ENCODE measurements at regions not wholly inside any gene's neighbourhood (a gene's known extent, or its start where the extent isn't known, plus 50 kb on each side); places are given as distances from the start of the nearest gene placed in this dataset.

- Histone ChIP-seq H3K4me1 (ENCODE audit: control insufficient read depth, extremely low read depth, insufficient read depth, low read length) (peaks cover 4% of the 10 kb centered on the region), H3K79me2 (ENCODE audit: control insufficient read depth, insufficient read depth, low read length) (no peaks in the 10 kb centered on the region), H3K27me3 (ENCODE audit: control insufficient read depth, extremely low read depth, insufficient read depth, low read length) (no peaks in the 10 kb centered on the region), H3K4me2 (ENCODE audit: control insufficient read depth, extremely low read depth, insufficient read depth, low read depth, low read length) (no peak overlapping the region), H3K9ac (ENCODE audit: control insufficient read depth, extremely low read depth, insufficient read depth, low read length) (no peak overlapping the region), H3K4me3 (ENCODE audit: control insufficient read depth in 2 of 3, extremely low read depth in 1 of 3, insufficient read depth in 2 of 3, low read depth in 1 of 3, low read length in 3 of 3) (no peak overlapping the region), H3K9me1 (ENCODE audit: control insufficient read depth, extremely low read depth, insufficient read depth, low read length) (no peaks in the 10 kb centered on the region), H3K27ac (ENCODE audit: control insufficient read depth, insufficient read depth, low read length) (no peak overlapping the region), H4K20me1 (ENCODE audit: control insufficient read depth, extremely low read depth, insufficient read depth, low read length) (no peaks in the 10 kb centered on the region), H3K9me3 (ENCODE audit: control insufficient read depth, low read depth, low read length) (no peaks in the 10 kb centered on the region), H2AFZ (ENCODE audit: control insufficient read depth, low read length) (no peak overlapping the region), H3K36me3 (ENCODE audit: control insufficient read depth in 2 of 2, extremely low read depth in 1 of 2, insufficient read depth in 2 of 2, low read length in 2 of 2) (no peaks in the 10 kb centered on the region)
- DNase-seq (ENCODE audit: low read depth, low spot score) (no peak), FAIRE-seq (no peak)
- dilution Hi-C loops (cut with MboI; ENCODE audit: extremely low pct_ligation_motif_present, low sequenced_read_pairs): no loop called here
- TF ChIP-seq EZH2 (IDR thresholded peaks at IDR 0.05; ENCODE audit: low read length) (no peak), CTCF (optimal IDR thresholded peaks at IDR 0.05 in 1 of 3, IDR thresholded peaks at IDR 0.05 in 1 of 3, conservative IDR thresholded peaks at IDR 0.05 in 1 of 3; ENCODE audit: extremely low read depth in 1 of 3, insufficient read depth in 2 of 3, low read length in 3 of 3) (no peak)
Measured at GRCh38 chr4:14716691-14717090, 285.6 kb upstream of the CPEB2 start.

- H3K27me3 ChIP-seq (ENCODE audit: control insufficient read depth, extremely low read depth, insufficient read depth, low read length): no peaks in the 10 kb centered on the region
- dilution Hi-C loops (cut with MboI; ENCODE audit: extremely low pct_ligation_motif_present, low sequenced_read_pairs): no loop called here
- H3K9me1 ChIP-seq (ENCODE audit: control insufficient read depth, extremely low read depth, insufficient read depth, low read length): no peaks in the 10 kb centered on the region
- DNase-seq (ENCODE audit: low read depth, low spot score): no peak
- no peak overlapping the region for H3K4me3 ChIP-seq (ENCODE audit: control insufficient read depth in 2 of 3, extremely low read depth in 1 of 3, insufficient read depth in 2 of 3, low read depth in 1 of 3, low read length in 3 of 3)
- peak overlapping the region; percentile 37 for H3K4me2 ChIP-seq (ENCODE audit: control insufficient read depth, extremely low read depth, insufficient read depth, low read depth, low read length)
- no peaks in the 10 kb centered on the region for H3K79me2 ChIP-seq (ENCODE audit: control insufficient read depth, insufficient read depth, low read length)
- no peak overlapping the region for H3K9ac ChIP-seq (ENCODE audit: control insufficient read depth, extremely low read depth, insufficient read depth, low read length)
- peaks cover 4% of the 10 kb centered on the region for H3K4me1 ChIP-seq (ENCODE audit: control insufficient read depth, extremely low read depth, insufficient read depth, low read length)
- peak; percentile 87 for FAIRE-seq
- H3K27ac ChIP-seq (ENCODE audit: control insufficient read depth, insufficient read depth, low read length): peak overlapping the region; percentile 56
- H4K20me1 ChIP-seq (ENCODE audit: control insufficient read depth, extremely low read depth, insufficient read depth, low read length): no peaks in the 10 kb centered on the region
- TF ChIP-seq CTCF (optimal IDR thresholded peaks at IDR 0.05 in 1 of 3, IDR thresholded peaks at IDR 0.05 in 1 of 3, conservative IDR thresholded peaks at IDR 0.05 in 1 of 3; ENCODE audit: extremely low read depth in 1 of 3, insufficient read depth in 2 of 3, low read length in 3 of 3) (no peak), EZH2 (IDR thresholded peaks at IDR 0.05; ENCODE audit: low read length) (no peak)
- no peaks in the 10 kb centered on the region for H3K9me3 ChIP-seq (ENCODE audit: control insufficient read depth, low read depth, low read length)
- H2AFZ ChIP-seq (ENCODE audit: control insufficient read depth, low read length): peak overlapping the region; percentile 91
- H3K36me3 ChIP-seq (ENCODE audit: control insufficient read depth in 2 of 2, extremely low read depth in 1 of 2, insufficient read depth in 2 of 2, low read length in 2 of 2): no peaks in the 10 kb centered on the region
Measured at GRCh38 chr4:14719053-14719452, 283.2 kb upstream of the CPEB2 start.
